ENCODE measurements at regions not wholly inside any gene's neighbourhood (a gene's known extent, or its start where the extent isn't known, plus 50 kb on each side); places are given as distances from the start of the nearest gene placed in this dataset.

- no peaks in the 10 kb centered on the region for H3K27me3 ChIP-seq (ENCODE audit: control insufficient read depth, insufficient read depth, low read length)
- H3K4me1 ChIP-seq (ENCODE audit: control insufficient read depth, insufficient read depth, low read length): no peaks in the 10 kb centered on the region
- H3K9me3 ChIP-seq (ENCODE audit: control insufficient read depth, insufficient read depth, low read length): no peaks in the 10 kb centered on the region
- no peak for DNase-seq (ENCODE audit: low read depth, low spot score)
- H3K27ac ChIP-seq (ENCODE audit: low read length): no peak overlapping the region
- no CpG with 5 or more reads among the region's 9 CpGs for WGBS (ENCODE audit: insufficient coverage, insufficient read length)
- no peaks in the 10 kb centered on the region for H3K36me3 ChIP-seq (ENCODE audit: control insufficient read depth, insufficient read depth, low read length)
- no peak overlapping the region for H3K4me3 ChIP-seq (ENCODE audit: low read length)
Observed at GRCh38 chr2:14816069-14817060, 183.8 kb downstream of the LRATD1 start.

- WGBS (ENCODE audit: insufficient coverage, insufficient read length): no CpG with 5 or more reads among the region's 4 CpGs
- H3K9me3 ChIP-seq (ENCODE audit: control insufficient read depth, insufficient read depth, low read length): no peaks in the 10 kb centered on the region
- H3K4me1 ChIP-seq (ENCODE audit: control insufficient read depth, insufficient read depth, low read length): no peaks in the 10 kb centered on the region
- DNase-seq (ENCODE audit: low read depth, low spot score): no peak
- no peak overlapping the region for H3K27ac ChIP-seq (ENCODE audit: low read length)
- H3K36me3 ChIP-seq (ENCODE audit: control insufficient read depth, insufficient read depth, low read length): no peaks in the 10 kb centered on the region
- no peak overlapping the region for H3K4me3 ChIP-seq (ENCODE audit: low read length)
- H3K27me3 ChIP-seq (ENCODE audit: control insufficient read depth, insufficient read depth, low read length): no peaks in the 10 kb centered on the region
Observed at GRCh38 chr2:14817848-14818247, 185.3 kb downstream of the LRATD1 start.

GRCh38 chr2:14826518-14826917, 194.0 kb downstream of the LRATD1 start:
- Histone ChIP-seq H3K9me3 (ENCODE audit: control insufficient read depth, insufficient read depth, low read length) (no peaks in the 10 kb centered on the region), H3K4me3 (ENCODE audit: low read length) (no peak overlapping the region), H3K27me3 (ENCODE audit: control insufficient read depth, insufficient read depth, low read length) (no peaks in the 10 kb centered on the region), H3K36me3 (ENCODE audit: control insufficient read depth, insufficient read depth, low read length) (no peaks in the 10 kb centered on the region), H3K4me1 (ENCODE audit: control insufficient read depth, insufficient read depth, low read length) (no peaks in the 10 kb centered on the region), H3K27ac (ENCODE audit: low read length) (no peak overlapping the region)
- WGBS (ENCODE audit: insufficient coverage, insufficient read length): no CpG with 5 or more reads among the region's 1 CpG
- DNase-seq (ENCODE audit: low read depth, low spot score): no peak

- no peaks in the 10 kb centered on the region for H3K9me3 ChIP-seq (ENCODE audit: control insufficient read depth, insufficient read depth, low read length)
- H3K4me3 ChIP-seq (ENCODE audit: low read length): no peak overlapping the region
- H3K27me3 ChIP-seq (ENCODE audit: control insufficient read depth, insufficient read depth, low read length): no peaks in the 10 kb centered on the region
- H3K27ac ChIP-seq (ENCODE audit: low read length): no peak overlapping the region
- no CpG with 5 or more reads among the region's 2 CpGs for WGBS (ENCODE audit: insufficient coverage, insufficient read length)
- DNase-seq (ENCODE audit: low read depth, low spot score): no peak
- H3K36me3 ChIP-seq (ENCODE audit: control insufficient read depth, insufficient read depth, low read length): no peaks in the 10 kb centered on the region
- no peaks in the 10 kb centered on the region for H3K4me1 ChIP-seq (ENCODE audit: control insufficient read depth, insufficient read depth, low read length)
Observed at GRCh38 chr2:14827226-14828023, 194.9 kb downstream of the LRATD1 start.

GRCh38 chr2:14828223-14828622, 195.7 kb downstream of the LRATD1 start:
- no peak overlapping the region for H3K27ac ChIP-seq (ENCODE audit: low read length)
- no peaks in the 10 kb centered on the region for H3K36me3 ChIP-seq (ENCODE audit: control insufficient read depth, insufficient read depth, low read length)
- DNase-seq (ENCODE audit: low read depth, low spot score): no peak
- no peaks in the 10 kb centered on the region for H3K4me1 ChIP-seq (ENCODE audit: control insufficient read depth, insufficient read depth, low read length)
- H3K4me3 ChIP-seq (ENCODE audit: low read length): no peak overlapping the region
- H3K27me3 ChIP-seq (ENCODE audit: control insufficient read depth, insufficient read depth, low read length): no peaks in the 10 kb centered on the region
- H3K9me3 ChIP-seq (ENCODE audit: control insufficient read depth, insufficient read depth, low read length): no peaks in the 10 kb centered on the region
- WGBS (ENCODE audit: insufficient coverage, insufficient read length): 100% methylated on average over 1 of the region's 1 CpG

- WGBS (ENCODE audit: insufficient coverage, insufficient read length): no CpG with 5 or more reads among the region's 3 CpGs
- Histone ChIP-seq H3K36me3 (ENCODE audit: control insufficient read depth, insufficient read depth, low read length) (no peaks in the 10 kb centered on the region), H3K27me3 (ENCODE audit: control insufficient read depth, insufficient read depth, low read length) (no peaks in the 10 kb centered on the region), H3K27ac (ENCODE audit: low read length) (no peak overlapping the region), H3K4me1 (ENCODE audit: control insufficient read depth, insufficient read depth, low read length) (no peaks in the 10 kb centered on the region), H3K4me3 (ENCODE audit: low read length) (no peak overlapping the region), H3K9me3 (ENCODE audit: control insufficient read depth, insufficient read depth, low read length) (no peaks in the 10 kb centered on the region)
- DNase-seq (ENCODE audit: low read depth, low spot score): no peak
Observed at GRCh38 chr2:14828968-14829367, 196.5 kb downstream of the LRATD1 start.

- Histone ChIP-seq H3K27me3 (ENCODE audit: control insufficient read depth, insufficient read depth, low read length) (no peaks in the 10 kb centered on the region), H3K36me3 (ENCODE audit: control insufficient read depth, insufficient read depth, low read length) (no peaks in the 10 kb centered on the region), H3K4me3 (ENCODE audit: low read length) (no peak overlapping the region), H3K9me3 (ENCODE audit: control insufficient read depth, insufficient read depth, low read length) (no peaks in the 10 kb centered on the region), H3K27ac (ENCODE audit: low read length) (no peak overlapping the region), H3K4me1 (ENCODE audit: control insufficient read depth, insufficient read depth, low read length) (no peaks in the 10 kb centered on the region)
- DNase-seq (ENCODE audit: low read depth, low spot score): no peak
- no CpG with 5 or more reads among the region's 3 CpGs for WGBS (ENCODE audit: insufficient coverage, insufficient read length)
Observed at GRCh38 chr2:14831458-14831857, 198.9 kb downstream of the LRATD1 start.

- H3K36me3 ChIP-seq (ENCODE audit: control insufficient read depth, insufficient read depth, low read length): no peaks in the 10 kb centered on the region
- no CpG with 5 or more reads among the region's 5 CpGs for WGBS (ENCODE audit: insufficient coverage, insufficient read length)
Observed at GRCh38 chr2:14843507-14844204, 211.1 kb downstream of the LRATD1 start.

GRCh38 chr2:14855751-14856150, 223.2 kb downstream of the LRATD1 start:
- WGBS (ENCODE audit: insufficient coverage, insufficient read length): no CpG with 5 or more reads among the region's 2 CpGs
- no peak for DNase-seq (ENCODE audit: low read depth, low spot score)
- Histone ChIP-seq H3K4me1 (ENCODE audit: control insufficient read depth, insufficient read depth, low read length) (no peaks in the 10 kb centered on the region), H3K36me3 (ENCODE audit: control insufficient read depth, insufficient read depth, low read length) (no peaks in the 10 kb centered on the region), H3K4me3 (ENCODE audit: low read length) (no peak overlapping the region), H3K9me3 (ENCODE audit: control insufficient read depth, insufficient read depth, low read length) (no peaks in the 10 kb centered on the region), H3K27me3 (ENCODE audit: control insufficient read depth, insufficient read depth, low read length) (no peaks in the 10 kb centered on the region), H3K27ac (ENCODE audit: low read length) (no peak overlapping the region)

More at GRCh38 chr2:14843507-14844204, 211.1 kb downstream of the LRATD1 start:
- H3K4me1 ChIP-seq (ENCODE audit: control insufficient read depth, insufficient read depth, low read length): no peaks in the 10 kb centered on the region; the same call in 1 of the 2 replicates
- H3K27ac ChIP-seq (ENCODE audit: low read length): no peak overlapping the region
- no peaks in the 10 kb centered on the region for H3K27me3 ChIP-seq (ENCODE audit: control insufficient read depth, insufficient read depth, low read length)
- H3K4me3 ChIP-seq (ENCODE audit: low read length): no peak overlapping the region
- DNase-seq (ENCODE audit: low read depth, low spot score): no peak
- no peaks in the 10 kb centered on the region for H3K9me3 ChIP-seq (ENCODE audit: control insufficient read depth, insufficient read depth, low read length)

GRCh38 chr2:14861181-14861580, 228.7 kb downstream of the LRATD1 start:
- H3K4me1 ChIP-seq (ENCODE audit: control insufficient read depth, insufficient read depth, low read length): no peaks in the 10 kb centered on the region
- H3K27me3 ChIP-seq (ENCODE audit: control insufficient read depth, insufficient read depth, low read length): no peaks in the 10 kb centered on the region
- no peak overlapping the region for H3K4me3 ChIP-seq (ENCODE audit: low read length)
- no peak overlapping the region for H3K27ac ChIP-seq (ENCODE audit: low read length)
- WGBS (ENCODE audit: insufficient coverage, insufficient read length): no CpG with 5 or more reads among the region's 3 CpGs
- no peaks in the 10 kb centered on the region for H3K36me3 ChIP-seq (ENCODE audit: control insufficient read depth, insufficient read depth, low read length)
- DNase-seq (ENCODE audit: low read depth, low spot score): no peak
- no peaks in the 10 kb centered on the region for H3K9me3 ChIP-seq (ENCODE audit: control insufficient read depth, insufficient read depth, low read length)
